ENCODE measurements at regions not wholly inside any gene's neighbourhood (a gene's known extent, or its start where the extent isn't known, plus 50 kb on each side); places are given as distances from the start of the nearest gene placed in this dataset.
"Not testable (repeated sequence)": the region's sequence is repeated elsewhere in the genome, so short reads cannot be mapped to it uniquely, and the experiment has no call there.

DNA sequence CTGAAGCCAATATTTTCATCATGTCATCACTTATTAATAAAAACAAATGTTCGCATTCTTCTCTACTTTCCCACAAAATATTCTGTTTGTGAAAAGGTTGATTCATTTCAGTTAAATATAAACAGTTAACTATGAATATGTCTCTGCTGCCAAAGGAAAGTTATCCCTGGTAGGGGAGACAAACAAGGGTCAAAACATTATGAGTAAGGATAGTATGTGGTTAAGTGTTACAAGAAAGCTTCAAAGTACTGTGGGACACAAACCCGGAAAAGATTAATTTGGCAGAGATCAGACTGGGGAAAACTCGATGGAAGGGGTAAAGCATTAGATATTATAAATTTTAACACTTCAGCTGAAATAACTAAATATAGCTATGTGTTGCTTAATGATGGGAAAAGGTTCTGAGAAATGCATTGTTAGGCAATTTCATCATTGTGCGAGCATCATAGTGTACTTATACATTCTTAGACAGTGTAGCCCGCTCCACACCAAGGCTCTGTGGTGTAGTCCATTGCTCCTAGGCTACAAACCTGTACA lies 436.5 kb upstream of the TBL1XR1 start:
- H3K4me3 ChIP-seq (ENCODE audit: low read length), result no peak overlapping the region
- H3K27me3 ChIP-seq (ENCODE audit: insufficient read depth, low read depth, low read length), result no peaks in the 10 kb centered on the region
- no peaks in the 10 kb centered on the region for H3K79me2 ChIP-seq (replicated peaks; ENCODE audit: insufficient read depth, low read length)
- no peaks in the 10 kb centered on the region for H3K9me2 ChIP-seq (ENCODE audit: insufficient read depth, low read length)
- no peaks in the 10 kb centered on the region for H3K9me3 ChIP-seq (ENCODE audit: low read length)
- no peak for TF ChIP-seq RAD21 (conservative IDR thresholded peaks at IDR 0.05)
- TF ChIP-seq EZH2 (IDR thresholded peaks at IDR 0.05; ENCODE audit: borderline replicate concordance, insufficient read depth, low read length, poor library complexity, severe bottlenecking), result no peak
- TF ChIP-seq TAF1 (IDR thresholded peaks at IDR 0.05; ENCODE audit: low read depth), result no peak
- no peak for TF ChIP-seq POLR2AphosphoS5 (IDR thresholded peaks at IDR 0.05)
- TF ChIP-seq SMC3 (conservative IDR thresholded peaks at IDR 0.05; ENCODE audit: poor library complexity), result no peak
- no peak for TF ChIP-seq CTCF (IDR thresholded peaks at IDR 0.05; ENCODE audit: poor library complexity, severe bottlenecking)
- TF ChIP-seq EP300 (conservative IDR thresholded peaks at IDR 0.05; ENCODE audit: poor library complexity, severe bottlenecking), result no peak
- TF ChIP-seq, protein P1, sequence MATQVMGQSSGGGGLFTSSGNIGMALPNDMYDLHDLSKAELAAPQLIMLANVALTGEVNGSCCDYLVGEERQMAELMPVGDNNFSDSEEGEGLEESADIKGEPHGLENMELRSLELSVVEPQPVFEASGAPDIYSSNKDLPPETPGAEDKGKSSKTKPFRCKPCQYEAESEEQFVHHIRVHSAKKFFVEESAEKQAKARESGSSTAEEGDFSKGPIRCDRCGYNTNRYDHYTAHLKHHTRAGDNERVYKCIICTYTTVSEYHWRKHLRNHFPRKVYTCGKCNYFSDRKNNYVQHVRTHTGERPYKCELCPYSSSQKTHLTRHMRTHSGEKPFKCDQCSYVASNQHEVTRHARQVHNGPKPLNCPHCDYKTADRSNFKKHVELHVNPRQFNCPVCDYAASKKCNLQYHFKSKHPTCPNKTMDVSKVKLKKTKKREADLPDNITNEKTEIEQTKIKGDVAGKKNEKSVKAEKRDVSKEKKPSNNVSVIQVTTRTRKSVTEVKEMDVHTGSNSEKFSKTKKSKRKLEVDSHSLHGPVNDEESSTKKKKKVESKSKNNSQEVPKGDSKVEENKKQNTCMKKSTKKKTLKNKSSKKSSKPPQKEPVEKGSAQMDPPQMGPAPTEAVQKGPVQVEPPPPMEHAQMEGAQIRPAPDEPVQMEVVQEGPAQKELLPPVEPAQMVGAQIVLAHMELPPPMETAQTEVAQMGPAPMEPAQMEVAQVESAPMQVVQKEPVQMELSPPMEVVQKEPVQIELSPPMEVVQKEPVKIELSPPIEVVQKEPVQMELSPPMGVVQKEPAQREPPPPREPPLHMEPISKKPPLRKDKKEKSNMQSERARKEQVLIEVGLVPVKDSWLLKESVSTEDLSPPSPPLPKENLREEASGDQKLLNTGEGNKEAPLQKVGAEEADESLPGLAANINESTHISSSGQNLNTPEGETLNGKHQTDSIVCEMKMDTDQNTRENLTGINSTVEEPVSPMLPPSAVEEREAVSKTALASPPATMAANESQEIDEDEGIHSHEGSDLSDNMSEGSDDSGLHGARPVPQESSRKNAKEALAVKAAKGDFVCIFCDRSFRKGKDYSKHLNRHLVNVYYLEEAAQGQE (IDR thresholded peaks at IDR 0.05; ENCODE audit: borderline replicate concordance), result no peak
- no peak for TF ChIP-seq MXI1 (conservative IDR thresholded peaks at IDR 0.05; ENCODE audit: poor library complexity, severe bottlenecking)
- no peak overlapping the region for H3K9ac ChIP-seq (ENCODE audit: low read length)
- no peak overlapping the region for H3K27ac ChIP-seq (ENCODE audit: low read length)
- H3K36me3 ChIP-seq (ENCODE audit: insufficient read depth, low read length), result no peaks in the 10 kb centered on the region
- H3K4me2 ChIP-seq (ENCODE audit: low read length), result no peak overlapping the region
- no peaks in the 10 kb centered on the region for H3F3A ChIP-seq (ENCODE audit: insufficient read depth, low read length, poor library complexity, severe bottlenecking)
- H2AFZ ChIP-seq (ENCODE audit: low read depth, low read length), result no peak overlapping the region
- no peaks in the 10 kb centered on the region for H4K20me1 ChIP-seq (ENCODE audit: insufficient read depth)

DNA sequence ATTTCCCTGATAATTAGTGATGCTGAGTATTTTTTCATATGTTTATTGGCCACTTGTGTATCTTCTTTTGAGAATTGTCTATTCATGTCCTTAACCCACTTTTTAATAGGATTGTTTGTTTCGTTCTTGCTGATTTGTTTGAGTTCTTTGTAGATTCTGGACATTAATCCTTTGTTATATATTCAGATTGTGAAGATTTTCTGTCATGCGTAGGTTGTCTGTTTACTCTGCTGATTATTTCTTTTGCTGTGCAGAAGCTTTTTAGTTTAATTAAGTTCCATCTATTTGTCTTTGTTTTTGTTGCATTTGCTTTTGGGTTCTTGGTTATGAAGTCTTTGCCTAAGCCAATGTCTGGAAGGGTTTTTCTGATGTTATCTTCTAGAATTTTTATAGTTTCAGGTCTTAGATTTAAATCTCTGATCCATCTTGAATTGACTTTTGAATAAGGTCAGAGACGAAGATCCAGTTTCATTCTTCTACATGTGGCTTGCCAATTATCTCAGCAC lies 438.4 kb upstream of the TBL1XR1 start:
- H3K27ac ChIP-seq (ENCODE audit: low read length); H3K79me2 ChIP-seq (replicated peaks; ENCODE audit: insufficient read depth, low read length); H4K20me1 ChIP-seq (ENCODE audit: insufficient read depth); H3K9me3 ChIP-seq (ENCODE audit: low read length); H3K4me3 ChIP-seq (ENCODE audit: low read length); H3K9me2 ChIP-seq (ENCODE audit: insufficient read depth, low read length); H2AFZ ChIP-seq (ENCODE audit: low read depth, low read length); H3K36me3 ChIP-seq (ENCODE audit: insufficient read depth, low read length); H3K27me3 ChIP-seq (ENCODE audit: insufficient read depth, low read depth, low read length); H3K4me2 ChIP-seq (ENCODE audit: low read length); H3F3A ChIP-seq (ENCODE audit: insufficient read depth, low read length, poor library complexity, severe bottlenecking); H3K9ac ChIP-seq (ENCODE audit: low read length): not testable (repeated sequence)

Measured in neural cell (in vitro differentiated cells).